ENCODE measurements at regions not wholly inside any gene's neighbourhood (a gene's known extent, or its start where the extent isn't known, plus 50 kb on each side); places are given as distances from the start of the nearest gene placed in this dataset.

DNA sequence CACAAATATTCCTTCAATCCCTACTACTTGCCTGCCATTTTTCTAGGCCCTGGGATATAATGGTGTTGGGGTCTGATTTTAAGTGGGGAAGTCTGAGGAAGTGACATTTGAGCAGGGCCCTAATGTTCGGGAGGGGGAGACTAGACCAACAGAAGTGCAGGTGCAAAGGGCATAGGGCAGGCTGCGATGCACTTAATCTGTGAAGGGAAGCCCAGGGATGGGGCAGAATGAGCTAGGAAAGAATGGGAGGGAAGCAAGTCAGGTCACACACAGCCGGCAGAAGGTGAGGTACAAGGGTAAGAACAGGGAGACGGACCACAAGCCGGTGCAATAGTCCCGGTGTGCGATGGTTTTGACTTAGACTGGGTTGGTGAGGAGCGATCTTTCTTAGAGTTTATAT is 146.8 kb downstream of the UNC5CL start:
- Histone ChIP-seq H3K79me2 (ENCODE audit: low read length) (no peaks in the 10 kb centered on the region), H3K27ac (ENCODE audit: low read length) (no peak overlapping the region), H3K4me1 (ENCODE audit: low read length) (no peaks in the 10 kb centered on the region), H2AFZ (ENCODE audit: low read length) (no peak overlapping the region), H4K20me1 (ENCODE audit: insufficient read depth, low read length) (no peaks in the 10 kb centered on the region), H3K9me2 (replicated peaks; ENCODE audit: insufficient read depth, low read length) (no peaks in the 10 kb centered on the region), H3K27me3 (replicated peaks; ENCODE audit: insufficient read depth, low read length) (no peaks in the 10 kb centered on the region), H3K4me3 (ENCODE audit: low read length) (no peak overlapping the region), H3K36me3 (replicated peaks; ENCODE audit: insufficient read depth, low read length) (no peaks in the 10 kb centered on the region), H3F3A (ENCODE audit: insufficient read depth, low read length) (no peaks in the 10 kb centered on the region), H3K9me3 (replicated peaks; ENCODE audit: insufficient read depth, low read length) (no peaks in the 10 kb centered on the region), H3K4me2 (ENCODE audit: low read depth, low read length) (no peak overlapping the region), H3K9ac (ENCODE audit: low read length) (no peak overlapping the region)
- TF ChIP-seq CTCF (IDR thresholded peaks at IDR 0.05; ENCODE audit: low read length), result no peak
- TF ChIP-seq EZH2 (optimal IDR thresholded peaks at IDR 0.05; ENCODE audit: low read depth, low read length), result no peak
- DNase-seq, result no peak

- DNase-seq, result no peak
- Histone ChIP-seq H3K4me3 (ENCODE audit: low read length) (no peak overlapping the region), H3K27me3 (replicated peaks; ENCODE audit: insufficient read depth, low read length) (no peaks in the 10 kb centered on the region), H2AFZ (ENCODE audit: low read length) (no peak overlapping the region), H3K27ac (ENCODE audit: low read length) (no peak overlapping the region), H3K4me2 (ENCODE audit: low read depth, low read length) (no peak overlapping the region), H3K9ac (ENCODE audit: low read length) (no peak overlapping the region), H4K20me1 (ENCODE audit: insufficient read depth, low read length) (no peaks in the 10 kb centered on the region), H3K9me2 (replicated peaks; ENCODE audit: insufficient read depth, low read length) (no peaks in the 10 kb centered on the region), H3K36me3 (replicated peaks; ENCODE audit: insufficient read depth, low read length) (no peaks in the 10 kb centered on the region), H3K79me2 (ENCODE audit: low read length) (no peaks in the 10 kb centered on the region), H3K4me1 (ENCODE audit: low read length) (no peaks in the 10 kb centered on the region), H3K9me3 (replicated peaks; ENCODE audit: insufficient read depth, low read length) (no peaks in the 10 kb centered on the region), H3F3A (ENCODE audit: insufficient read depth, low read length) (no peaks in the 10 kb centered on the region)
- TF ChIP-seq CTCF (IDR thresholded peaks at IDR 0.05; ENCODE audit: low read length) (no peak), EZH2 (optimal IDR thresholded peaks at IDR 0.05; ENCODE audit: low read depth, low read length) (no peak), EZH2phosphoT487 (IDR thresholded peaks at IDR 0.05; ENCODE audit: low read length) (no peak)
Observed at GRCh38 chr6:40891686-40892085, 147.3 kb downstream of the UNC5CL start.

DNA sequence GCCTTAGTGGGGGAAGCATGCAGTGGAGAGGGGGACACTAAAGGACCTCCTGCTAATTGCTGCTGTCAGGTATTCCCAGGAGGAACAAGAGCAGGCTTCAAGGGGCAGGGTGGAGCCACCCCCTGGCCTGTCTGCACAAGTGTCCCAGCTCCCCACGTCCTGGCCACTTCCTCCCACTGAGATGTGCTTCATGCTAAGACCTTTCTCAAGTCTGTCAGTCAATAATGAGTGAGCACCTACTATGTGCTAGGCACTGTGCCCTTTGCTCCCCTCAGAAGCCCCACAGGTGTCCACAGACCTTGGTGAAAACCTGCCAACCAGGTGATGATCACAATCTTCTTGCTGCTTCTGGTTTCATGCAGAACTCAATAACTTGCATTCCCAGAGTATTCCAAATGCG is 147.9 kb downstream of the UNC5CL start:
- H3K9me2 ChIP-seq (replicated peaks; ENCODE audit: insufficient read depth, low read length), result no peaks in the 10 kb centered on the region
- H3F3A ChIP-seq (ENCODE audit: insufficient read depth, low read length), result no peaks in the 10 kb centered on the region
- no peaks in the 10 kb centered on the region for H4K20me1 ChIP-seq (ENCODE audit: insufficient read depth, low read length)
- no peak for DNase-seq
- H3K27ac ChIP-seq (ENCODE audit: low read length), result no peak overlapping the region
- no peak overlapping the region for H2AFZ ChIP-seq (ENCODE audit: low read length)
- no peaks in the 10 kb centered on the region for H3K36me3 ChIP-seq (replicated peaks; ENCODE audit: insufficient read depth, low read length)
- H3K79me2 ChIP-seq (ENCODE audit: low read length), result no peaks in the 10 kb centered on the region
- TF ChIP-seq EZH2phosphoT487 (IDR thresholded peaks at IDR 0.05; ENCODE audit: low read length) (no peak), EZH2 (optimal IDR thresholded peaks at IDR 0.05; ENCODE audit: low read depth, low read length) (no peak), CTCF (IDR thresholded peaks at IDR 0.05; ENCODE audit: low read length) (no peak)
- no peak overlapping the region for H3K4me3 ChIP-seq (ENCODE audit: low read length)
- H3K9ac ChIP-seq (ENCODE audit: low read length), result no peak overlapping the region
- H3K27me3 ChIP-seq (replicated peaks; ENCODE audit: insufficient read depth, low read length), result no peaks in the 10 kb centered on the region
- H3K4me1 ChIP-seq (ENCODE audit: low read length), result no peaks in the 10 kb centered on the region
- no peak overlapping the region for H3K4me2 ChIP-seq (ENCODE audit: low read depth, low read length)
- H3K9me3 ChIP-seq (replicated peaks; ENCODE audit: insufficient read depth, low read length), result no peaks in the 10 kb centered on the region

All from MM.1S (cell line).